HCT116 (cell line): ENCODE measurements at regions not wholly inside any gene's neighbourhood (a gene's known extent, or its start where the extent isn't known, plus 50 kb on each side); places are given as distances from the start of the nearest gene placed in this dataset.

Experiments used
- CTCF ChIP-seq, 3 experiments: fragments of 200-600 bp in 1 of 3; sonication (generic) in 1 of 3; IDR thresholded peaks in 2 of 3; conservative IDR thresholded peaks in 1 of 3; 2 replicates each; pipeline ENCODE4 v1.5.1; 2012 to 2017; ENCODE audit warnings: low read depth in 2 of 3, low read length in 2 of 3, antibody characterized with exemption in 1 of 3, borderline replicate concordance in 1 of 3, control low read depth in 1 of 3, mild to moderate bottlenecking in 1 of 3, mixed read lengths in 1 of 3, mixed run types in 1 of 3, moderate library complexity in 1 of 3; ENCODE audit not compliant: insufficient read depth in 1 of 3
- EZH2phosphoT487 ChIP-seq: fragments of 200-600 bp; IDR thresholded peaks from 2 replicates; pipeline ENCODE4 v1.6.1; 2018; ENCODE audit warnings: antibody characterized with exemption, borderline replicate concordance
- FOSL1 ChIP-seq: IDR thresholded peaks from 2 replicates; pipeline ENCODE4 v1.6.1; 2012; ENCODE audit warnings: low read depth
- JUND ChIP-seq: IDR thresholded peaks from 2 replicates; pipeline ENCODE4 v1.6.1; 2012
- POLR2A ChIP-seq: IDR thresholded peaks from 2 replicates; pipeline ENCODE4 v1.7.0; 2011; ENCODE audit warnings: borderline replicate concordance; ENCODE audit not compliant: insufficient read depth, insufficient read length; ENCODE audit errors: extremely low read depth
- POLR2AphosphoS5 ChIP-seq: IDR thresholded peaks from 2 replicates; pipeline ENCODE4 v1.6.1; 2011; ENCODE audit warnings: mild to moderate bottlenecking, low read depth, low read length, moderate library complexity
- REST ChIP-seq: IDR thresholded peaks from 2 replicates; pipeline ENCODE4 v1.6.1; 2012; ENCODE audit warnings: low read depth
- SIN3A ChIP-seq: IDR thresholded peaks from 2 replicates; pipeline ENCODE4 v1.6.1; 2012; ENCODE audit warnings: low read depth
- SRF ChIP-seq: IDR thresholded peaks from 2 replicates; pipeline ENCODE4 v1.6.1; 2012; ENCODE audit warnings: low read depth
- YY1 ChIP-seq: IDR thresholded peaks from 2 replicates; pipeline ENCODE4 v1.6.1; 2011; ENCODE audit warnings: low read length, low read depth, moderate library complexity, mild to moderate bottlenecking; ENCODE audit not compliant: insufficient replicate concordance; ENCODE audit errors: extremely low read depth

- TF ChIP-seq POLR2A (no peak), CTCF (IDR thresholded peaks at IDR 0.05 in 2 of 3, conservative IDR thresholded peaks at IDR 0.05 in 1 of 3; ENCODE audit: borderline replicate concordance in 1 of 3, insufficient read depth in 1 of 3, low read depth in 2 of 3, low read length in 2 of 3) (no peak), SRF (no peak), SIN3A (no peak), REST (no peak), POLR2AphosphoS5 (no peak), JUND (no peak), YY1 (no peak), EZH2phosphoT487 (no peak), FOSL1 (no peak)
Measured at GRCh38 chr3:180543877-180544276, 58.1 kb upstream of the TTC14 start.
